Activated CD8-positive, alpha-beta memory T cell treated with anti-CD3 and anti-CD28 coated beads, Interleukin-2, amount 10 ng/mL, durations not matched to agents 7 days and 5 days (primary cell): ENCODE measurements at regions not wholly inside any gene's neighbourhood (a gene's known extent, or its start where the extent isn't known, plus 50 kb on each side); places are given as distances from the start of the nearest gene placed in this dataset.
"Not testable (repeated sequence)": the region's sequence is repeated elsewhere in the genome, so short reads cannot be mapped to it uniquely, and the experiment has no call there.

Source experiments
- ATAC-seq: fragments of 150-1000 bp; cut with Tn5 transposase; one replicate; pipeline ENCODE4 v1.10.0; 2021; ENCODE audit warnings: moderate library complexity
- CTCF ChIA-PET: fragments of 350-600 bp; sonication (Branson Sonifier 250); formaldehyde crosslinking; loops from one replicate; lab custom pipeline; 2021; ENCODE audit warnings: antibody characterized with exemption; lab: Charles Lee
- DNase-seq: peaks from one replicate; pipeline ENCODE4 v3.0.0-alpha.2; 2020
- H3K27ac Mint-ChIP-seq: one replicate; pipeline ENCODE4 v1.8.0; 2021; ENCODE audit warnings: mild to moderate bottlenecking, mixed read lengths
- H3K27me3 Mint-ChIP-seq: one replicate; pipeline ENCODE4 v1.8.0; 2021; ENCODE audit warnings: mixed read lengths
- H3K36me3 Mint-ChIP-seq: one replicate; pipeline ENCODE4 v1.8.0; 2021; ENCODE audit warnings: mild to moderate bottlenecking, mixed read lengths
- H3K4me1 Mint-ChIP-seq: one replicate; pipeline ENCODE4 v1.8.0; 2021; ENCODE audit warnings: mixed read lengths
- H3K4me3 Mint-ChIP-seq: one replicate; pipeline ENCODE4 v1.8.0; 2021; ENCODE audit warnings: mild to moderate bottlenecking, moderate library complexity, mixed read lengths
- H3K9me3 Mint-ChIP-seq: one replicate; pipeline ENCODE4 v1.8.0; 2022; ENCODE audit warnings: low read depth, mixed read lengths

DNA sequence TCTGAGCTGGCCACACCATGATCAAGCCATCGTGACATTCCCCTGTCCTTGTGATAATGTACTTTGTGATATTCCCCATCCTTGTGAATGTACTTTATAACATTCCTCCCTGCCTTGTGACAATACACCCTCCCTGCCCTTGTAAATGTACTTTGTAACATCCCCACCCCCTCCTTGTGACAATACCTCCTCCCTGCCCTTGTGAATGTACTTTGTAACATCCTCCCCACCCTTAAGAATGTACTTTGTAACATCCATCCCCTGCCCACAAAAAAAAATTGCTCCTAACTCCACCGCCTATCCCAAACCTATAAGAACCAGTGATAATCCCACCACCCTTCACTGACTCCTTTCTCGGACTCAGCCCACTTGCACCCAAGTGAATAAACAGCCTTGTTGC is 128.8 kb upstream of the ATF7IP start:
- not testable (repeated sequence) for H3K4me3 Mint-ChIP-seq, H3K27me3 Mint-ChIP-seq, H3K9me3 Mint-ChIP-seq, ATAC-seq, H3K36me3 Mint-ChIP-seq, H3K27ac Mint-ChIP-seq, DNase-seq
- H3K4me1 Mint-ChIP-seq: peaks cover 22% of the 10 kb centered on the region
- CTCF ChIA-PET: interaction anchor here (2.1 to 2.6 kb wide), 2 partner anchors 176 to 487 kb away, joined by 7 to 11 read pairs; no protein-coding TSS in a partner anchor

- H3K27ac Mint-ChIP-seq: no peak overlapping the region
- H3K9me3 Mint-ChIP-seq: no peaks in the 10 kb centered on the region
- H3K4me3 Mint-ChIP-seq: no peak overlapping the region
- peaks cover 22% of the 10 kb centered on the region for H3K4me1 Mint-ChIP-seq
- ATAC-seq (peak; percentile 44), DNase-seq (no peak)
- H3K36me3 Mint-ChIP-seq: peaks cover 9% of the 10 kb centered on the region
- CTCF ChIA-PET: interaction anchor here (0.7 to 5.8 kb wide), 46 partner anchors 9 to 531 kb away, joined by 3 to 42 read pairs (median 4); partner anchors contain the start of gene ATF7IP
- H3K27me3 Mint-ChIP-seq: no peaks in the 10 kb centered on the region
Observed at GRCh38 chr12:14238221-14238792, 127.2 kb upstream of the ATF7IP start.

DNA sequence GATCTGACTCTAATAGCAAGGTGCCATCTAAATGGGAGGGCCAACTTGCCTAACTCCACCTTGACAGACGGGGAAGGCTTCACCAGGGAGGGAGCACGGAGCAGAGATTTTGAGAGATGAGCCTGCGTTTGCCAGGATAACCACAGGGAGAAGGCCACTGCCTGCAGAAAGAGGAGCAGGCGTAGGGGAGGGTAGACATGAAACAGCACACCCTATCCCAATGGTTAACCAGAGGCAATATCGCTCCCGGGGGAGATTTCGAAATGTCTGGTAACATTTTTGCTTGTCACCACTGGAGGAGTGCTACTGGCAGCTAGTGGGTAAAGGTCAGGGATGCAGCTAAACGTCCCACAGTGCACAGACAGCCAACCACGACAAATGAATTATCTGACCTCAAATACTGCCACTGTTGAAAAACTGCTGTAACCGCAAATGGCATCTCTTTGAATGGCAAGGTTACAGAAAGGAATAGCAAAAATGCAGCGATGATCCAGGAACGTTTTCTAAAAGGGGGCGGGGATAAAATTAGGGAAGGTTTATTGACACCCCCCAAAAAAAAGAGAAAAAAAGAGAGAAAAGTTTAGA is 126.0 kb upstream of the ATF7IP start:
- peaks cover 3% of the 10 kb centered on the region for H3K9me3 Mint-ChIP-seq
- H3K27ac Mint-ChIP-seq: peak overlapping the region; percentile 78
- CTCF ChIA-PET: interaction anchor here (0.6 to 5.8 kb wide), 25 partner anchors 12 to 756 kb away, joined by 3 to 42 read pairs (median 6); partner anchors contain the start of gene ATF7IP
- peak overlapping the region; percentile 66 for H3K4me3 Mint-ChIP-seq
- peak; percentile 59 for ATAC-seq
- DNase-seq: peak; percentile 50
- peaks cover 22% of the 10 kb centered on the region for H3K4me1 Mint-ChIP-seq
- no peaks in the 10 kb centered on the region for H3K27me3 Mint-ChIP-seq
- peaks cover 14% of the 10 kb centered on the region for H3K36me3 Mint-ChIP-seq

DNA sequence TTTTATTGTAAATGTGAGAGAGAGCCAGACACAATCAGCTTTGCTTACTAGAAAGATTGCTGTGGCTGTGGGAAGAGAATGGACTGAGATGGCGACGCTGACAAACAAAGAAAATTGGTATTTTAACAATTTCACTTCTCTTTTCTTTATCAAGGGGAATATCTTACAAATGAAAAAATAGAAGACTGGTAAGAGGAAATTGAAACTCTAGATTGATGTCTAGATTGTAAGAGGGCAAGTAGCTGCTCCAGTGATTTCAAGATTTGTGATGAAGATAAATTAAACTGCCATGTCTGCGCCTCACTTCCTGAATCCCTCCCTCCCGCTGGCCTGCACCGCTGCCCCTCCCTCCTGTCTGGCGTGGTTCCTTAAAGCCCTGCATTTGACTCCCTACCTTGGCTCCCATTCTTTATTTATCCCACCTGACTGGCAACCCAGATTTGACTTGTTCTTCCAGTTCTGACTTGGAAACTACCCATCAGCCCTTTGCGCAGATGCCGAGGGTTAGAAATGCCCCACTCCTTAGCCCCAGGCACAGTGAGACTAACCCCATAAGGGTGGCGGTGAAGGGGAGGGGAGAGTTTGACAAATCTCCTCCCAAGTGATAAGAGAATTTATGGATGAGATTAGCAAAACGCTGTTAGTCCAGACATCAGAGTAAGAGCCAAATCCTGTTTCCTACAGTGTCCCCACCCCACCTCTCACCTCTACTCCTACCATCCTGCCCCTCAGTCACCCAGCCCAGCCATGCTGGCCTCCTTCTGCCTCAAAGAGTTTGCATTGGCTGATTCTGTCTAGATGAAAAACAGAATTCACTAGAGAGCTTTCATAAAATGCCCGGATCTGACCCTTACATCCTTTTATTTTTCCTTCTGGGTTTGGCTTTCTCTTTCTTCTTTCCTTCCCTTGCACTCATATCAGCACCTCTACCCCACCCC is 125.3 kb upstream of the ATF7IP start:
- Mint-ChIP-seq H3K4me3 (peak overlapping the region; percentile 66), H3K4me1 (peaks cover 22% of the 10 kb centered on the region), H3K27ac (peak overlapping the region; percentile 78), H3K9me3 (peaks cover 5% of the 10 kb centered on the region), H3K27me3 (no peaks in the 10 kb centered on the region), H3K36me3 (peaks cover 19% of the 10 kb centered on the region)
- CTCF ChIA-PET: interaction anchor here (0.7 to 5.8 kb wide), 15 partner anchors 11 to 424 kb away, joined by 3 to 42 read pairs (median 5); partner anchors contain the start of gene ATF7IP
- DNase-seq (peak; percentile 45), ATAC-seq (peak; percentile 59)

DNA sequence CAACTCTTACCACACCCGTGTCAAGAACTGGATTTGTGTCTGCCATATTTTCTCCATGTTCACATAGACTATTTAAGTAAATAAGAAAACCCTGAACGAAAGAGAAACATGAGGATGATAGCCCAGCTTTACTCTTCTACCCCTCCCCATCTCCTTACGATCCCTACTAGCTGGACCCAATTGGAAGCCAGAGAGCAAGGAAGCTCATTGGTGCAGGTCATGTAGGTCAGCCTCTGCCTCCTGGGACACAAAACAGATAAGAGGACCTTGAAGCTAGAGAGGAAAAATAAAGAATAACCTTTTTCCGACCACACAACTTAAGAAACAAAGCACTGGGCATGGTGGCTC is 124.6 kb upstream of the ATF7IP start:
- peaks cover 22% of the 10 kb centered on the region for H3K4me1 Mint-ChIP-seq
- peaks cover 5% of the 10 kb centered on the region for H3K9me3 Mint-ChIP-seq
- DNase-seq (no peak), ATAC-seq (no peak)
- no peak overlapping the region for H3K4me3 Mint-ChIP-seq
- CTCF ChIA-PET: interaction anchor here (0.8 to 5.8 kb wide), 7 partner anchors 11 to 388 kb away, joined by 3 to 42 read pairs (median 9); partner anchors contain the start of gene ATF7IP
- peaks cover 19% of the 10 kb centered on the region for H3K36me3 Mint-ChIP-seq
- H3K27me3 Mint-ChIP-seq: no peaks in the 10 kb centered on the region
- H3K27ac Mint-ChIP-seq: peak overlapping the region; percentile 78

GRCh38 chr12:14242825-14243224 is 122.7 kb upstream of the ATF7IP start:
- ATAC-seq, H3K27ac Mint-ChIP-seq, H3K27me3 Mint-ChIP-seq, H3K4me3 Mint-ChIP-seq, H3K9me3 Mint-ChIP-seq, DNase-seq: not testable (repeated sequence)
- H3K4me1 Mint-ChIP-seq: peaks cover 22% of the 10 kb centered on the region
- CTCF ChIA-PET: interaction anchor here (2.1 to 5.8 kb wide), 2 partner anchors 12 to 13 kb away, joined by 7 to 38 read pairs; no protein-coding TSS in a partner anchor
- H3K36me3 Mint-ChIP-seq: peaks cover 19% of the 10 kb centered on the region

- CTCF ChIA-PET: interaction anchor here (2.1 kb wide), 1 partner anchor 12 kb away, joined by 7 read pairs; no protein-coding TSS in a partner anchor
- Mint-ChIP-seq H3K27ac (no peak overlapping the region), H3K9me3 (peaks cover 5% of the 10 kb centered on the region), H3K4me1 (peaks cover 22% of the 10 kb centered on the region), H3K4me3 (no peak overlapping the region), H3K27me3 (no peaks in the 10 kb centered on the region), H3K36me3 (peaks cover 19% of the 10 kb centered on the region)
- ATAC-seq (no peak), DNase-seq (no peak)
Observed at GRCh38 chr12:14243941-14244340, 121.5 kb upstream of the ATF7IP start.

- Mint-ChIP-seq H3K27ac (no peak overlapping the region), H3K4me1 (peaks cover 10% of the 10 kb centered on the region)
- CTCF ChIA-PET: interaction anchor here (1.2 to 2.1 kb wide), 2 partner anchors 10 to 11 kb away, joined by 3 to 7 read pairs; no protein-coding TSS in a partner anchor
Observed at GRCh38 chr12:14244876-14245669, 120.4 kb upstream of the ATF7IP start.

DNA sequence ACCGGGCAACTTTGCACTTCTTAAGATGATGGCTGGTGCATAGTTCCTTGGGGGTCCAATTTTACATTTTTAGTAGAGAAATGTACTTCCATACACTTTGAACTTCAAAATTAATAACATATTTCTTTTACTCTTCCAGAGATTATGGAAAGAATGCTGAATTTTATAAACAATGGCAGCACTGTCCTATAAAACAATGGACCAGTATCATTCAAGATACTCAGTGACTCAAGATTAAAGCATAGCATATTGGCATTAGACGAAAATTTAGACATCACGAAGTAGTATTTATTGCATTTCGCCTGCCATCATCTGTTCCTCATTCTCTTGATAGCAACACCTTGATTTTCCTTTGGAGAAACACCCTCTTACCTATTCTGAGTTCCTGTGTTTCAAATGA is 118.3 kb upstream of the ATF7IP start:
- Mint-ChIP-seq H3K27me3 (no peaks in the 10 kb centered on the region), H3K36me3 (peaks cover 12% of the 10 kb centered on the region), H3K27ac (no peak overlapping the region), H3K4me1 (peaks cover 2% of the 10 kb centered on the region), H3K4me3 (no peak overlapping the region), H3K9me3 (peaks cover 8% of the 10 kb centered on the region)
- CTCF ChIA-PET: no interaction called here
- ATAC-seq: no peak
- DNase-seq: no peak

More at GRCh38 chr12:14244876-14245669, 120.4 kb upstream of the ATF7IP start:
- H3K36me3 Mint-ChIP-seq: peaks cover 19% of the 10 kb centered on the region
- peaks cover 5% of the 10 kb centered on the region for H3K9me3 Mint-ChIP-seq
- H3K27me3 Mint-ChIP-seq: no peaks in the 10 kb centered on the region
- no peak overlapping the region for H3K4me3 Mint-ChIP-seq
- ATAC-seq: no peak
- DNase-seq: no peak

DNA sequence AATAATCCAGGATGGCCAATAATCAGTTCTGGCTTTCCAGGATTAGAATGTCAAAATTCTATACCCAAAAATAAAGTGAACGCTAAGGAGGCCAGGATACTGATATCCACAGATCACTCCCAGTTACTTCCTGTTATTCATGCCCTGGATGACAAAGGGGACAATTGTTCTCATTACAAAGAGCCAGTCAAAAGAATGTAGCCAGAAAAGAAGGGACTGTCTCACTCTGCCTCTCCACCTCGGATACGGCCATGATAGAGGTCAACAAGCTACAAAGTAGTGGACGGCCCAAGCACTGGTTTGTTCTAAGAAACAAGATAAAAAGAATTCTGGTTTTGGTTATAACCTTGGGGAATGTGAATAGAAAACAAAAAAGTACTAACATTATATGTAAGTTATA is 116.1 kb upstream of the ATF7IP start:
- Mint-ChIP-seq H3K27ac (no peak overlapping the region), H3K27me3 (no peaks in the 10 kb centered on the region), H3K36me3 (peaks cover 6% of the 10 kb centered on the region), H3K4me3 (no peak overlapping the region), H3K9me3 (peaks cover 5% of the 10 kb centered on the region), H3K4me1 (peaks cover 5% of the 10 kb centered on the region)
- ATAC-seq (no peak), DNase-seq (no peak)
- CTCF ChIA-PET: interaction anchor here (2.3 kb wide), 1 partner anchor 116 kb away, joined by 5 read pairs; the partner anchor contains the start of gene ATF7IP

DNA sequence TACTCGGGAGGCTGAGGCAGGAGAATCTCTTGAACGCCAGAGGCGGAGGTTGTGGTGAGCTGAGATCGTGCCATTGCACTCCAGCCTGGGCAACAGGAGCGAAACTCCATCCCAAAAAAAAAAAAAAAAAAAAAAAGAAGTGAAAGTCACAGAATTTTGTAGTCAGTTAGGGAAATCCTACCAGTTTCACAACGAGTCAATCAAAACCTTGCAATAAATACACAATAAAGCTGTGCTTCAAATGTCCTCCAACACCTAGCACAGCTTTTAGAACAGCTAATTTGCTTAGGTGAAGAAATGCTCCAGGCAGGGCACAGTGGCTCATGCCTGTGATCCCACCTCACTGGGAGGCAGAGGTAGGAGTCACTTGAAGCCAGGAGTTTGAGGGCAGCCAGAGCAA is 112.8 kb upstream of the ATF7IP start:
- H3K27ac Mint-ChIP-seq: peak overlapping the region; percentile 11
- CTCF ChIA-PET: interaction anchor here (1.0 to 4.0 kb wide), 2 partner anchors 13 to 113 kb away, joined by 4 to 38 read pairs; partner anchors contain the start of gene ATF7IP
- H3K9me3 Mint-ChIP-seq: peaks cover 2% of the 10 kb centered on the region
- DNase-seq: no peak
- no peak overlapping the region for H3K4me3 Mint-ChIP-seq
- H3K27me3 Mint-ChIP-seq: no peaks in the 10 kb centered on the region
- H3K36me3 Mint-ChIP-seq: peaks cover 8% of the 10 kb centered on the region
- no peak for ATAC-seq
- H3K4me1 Mint-ChIP-seq: peaks cover 36% of the 10 kb centered on the region

DNA sequence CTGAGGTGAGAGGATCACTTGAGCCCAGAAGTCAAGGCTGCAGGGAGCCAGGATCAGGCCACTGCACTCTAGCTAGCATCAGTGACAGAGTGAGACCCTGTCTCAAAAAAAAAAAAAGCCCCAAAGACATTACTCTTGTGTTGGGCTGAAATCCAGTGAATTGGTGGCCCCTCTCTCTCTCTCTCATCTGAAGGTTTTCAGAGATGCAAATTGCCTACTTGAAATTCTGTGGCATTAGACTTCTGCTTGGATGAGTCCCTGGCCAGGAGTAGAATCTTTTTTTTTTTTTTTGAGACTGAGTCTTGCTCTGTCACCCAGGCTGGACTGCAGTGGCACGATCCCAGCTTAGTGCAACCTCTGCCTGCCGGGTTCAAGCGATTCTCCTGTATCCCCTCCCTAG is 112.0 kb upstream of the ATF7IP start:
- Mint-ChIP-seq H3K27me3 (no peaks in the 10 kb centered on the region), H3K4me3 (no peak overlapping the region), H3K9me3 (peaks cover 8% of the 10 kb centered on the region), H3K4me1 (peaks cover 44% of the 10 kb centered on the region), H3K36me3 (peaks cover 15% of the 10 kb centered on the region), H3K27ac (no peak overlapping the region)
- DNase-seq (no peak), ATAC-seq (no peak)
- CTCF ChIA-PET: interaction anchor here (0.9 to 4.0 kb wide), 4 partner anchors 9 to 200 kb away, joined by 3 to 38 read pairs (median 14); partner anchors contain the start of gene ATF7IP
